Adipocyte (in vitro differentiated cells): ENCODE measurements at regions not wholly inside any gene's neighbourhood (a gene's known extent, or its start where the extent isn't known, plus 50 kb on each side); places are given as distances from the start of the nearest gene placed in this dataset.

ENCODE experiments used
- DNase-seq: peaks from one replicate; pipeline ENCODE4 v3.0.0-alpha.2; 2015; ENCODE audit warnings: low read depth
- H3K27me3 ChIP-seq: replicated peaks from 2 replicates; pipeline ENCODE4 v1.7.0; 2013; ENCODE audit warnings: mild to moderate bottlenecking, low read length, moderate library complexity; ENCODE audit not compliant: control insufficient read depth, insufficient read depth
- H3K36me3 ChIP-seq: 2 replicates; pipeline ENCODE4 v1.7.0; 2013; ENCODE audit warnings: low read length, mild to moderate bottlenecking, moderate library complexity; ENCODE audit not compliant: control insufficient read depth, insufficient read depth, severe bottlenecking
- H3K4me1 ChIP-seq: 2 replicates; pipeline ENCODE4 v1.7.0; 2013; ENCODE audit warnings: mild to moderate bottlenecking, low read length, moderate library complexity; ENCODE audit not compliant: control insufficient read depth, insufficient read depth
- H3K4me3 ChIP-seq: 2 replicates; pipeline ENCODE4 v1.7.0; 2013; ENCODE audit warnings: mild to moderate bottlenecking, low read length, moderate library complexity
- H3K9ac ChIP-seq: 2 replicates; pipeline ENCODE4 v1.7.0; 2013; ENCODE audit warnings: mild to moderate bottlenecking, low read length, moderate library complexity
- H3K9me3 ChIP-seq: 2 replicates; pipeline ENCODE4 v1.7.0; 2013; ENCODE audit warnings: mild to moderate bottlenecking, low read length, moderate library complexity; ENCODE audit not compliant: control insufficient read depth

GRCh38 chr4:160848489-160848888 is 1315.3 kb downstream of the FSTL5 start:
- Histone ChIP-seq H3K9ac (no peak overlapping the region), H3K4me3 (no peak overlapping the region), H3K4me1 (no peaks in the 10 kb centered on the region), H3K27me3 (no peaks in the 10 kb centered on the region), H3K9me3 (no peaks in the 10 kb centered on the region), H3K36me3 (no peaks in the 10 kb centered on the region)
- DNase-seq, result no peak

DNA sequence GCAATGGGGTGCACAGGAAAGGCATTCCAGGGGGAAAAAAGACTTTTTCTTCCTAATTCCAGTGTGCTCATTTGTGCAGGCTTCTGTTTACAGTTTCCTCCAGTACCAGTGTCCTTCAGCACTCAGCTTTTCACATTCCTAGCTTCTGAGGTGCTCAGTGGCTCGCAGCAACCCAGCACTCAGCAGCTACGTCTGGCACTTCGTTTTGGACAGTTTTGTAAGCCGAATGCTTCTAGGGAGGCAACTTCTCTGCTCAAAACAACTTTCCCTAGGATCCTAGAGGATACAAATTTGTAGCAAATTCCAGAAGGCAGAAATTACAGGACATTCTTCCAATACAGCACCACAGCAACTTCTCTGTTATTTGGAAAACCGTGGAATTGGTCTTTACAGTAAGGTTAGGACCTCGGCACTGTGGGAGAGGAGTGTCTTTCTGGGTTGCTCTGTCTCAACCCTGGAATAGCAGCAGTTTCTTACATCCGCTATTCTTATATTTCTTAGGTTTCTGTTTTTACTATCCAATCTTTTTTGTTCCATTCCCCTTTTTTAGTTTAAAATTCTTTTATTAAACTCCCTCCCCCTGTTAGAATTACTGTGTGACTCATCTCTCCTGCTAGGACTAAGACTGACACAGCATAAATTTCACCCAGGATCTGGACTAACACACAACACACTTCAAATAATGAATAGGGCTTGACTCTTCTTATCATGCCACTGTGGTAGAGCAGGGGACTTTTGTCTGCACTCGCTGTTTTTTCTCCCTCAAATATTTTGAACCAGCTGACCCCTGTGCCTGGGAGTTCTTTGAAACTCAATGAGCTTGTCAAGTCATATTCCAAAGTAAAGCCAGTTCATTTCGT is 1314.7 kb downstream of the FSTL5 start:
- Histone ChIP-seq H3K9me3 (no peaks in the 10 kb centered on the region), H3K9ac (no peak overlapping the region), H3K4me1 (no peaks in the 10 kb centered on the region), H3K36me3 (no peaks in the 10 kb centered on the region), H3K27me3 (no peaks in the 10 kb centered on the region), H3K4me3 (no peak overlapping the region)
- DNase-seq, result no peak

DNA sequence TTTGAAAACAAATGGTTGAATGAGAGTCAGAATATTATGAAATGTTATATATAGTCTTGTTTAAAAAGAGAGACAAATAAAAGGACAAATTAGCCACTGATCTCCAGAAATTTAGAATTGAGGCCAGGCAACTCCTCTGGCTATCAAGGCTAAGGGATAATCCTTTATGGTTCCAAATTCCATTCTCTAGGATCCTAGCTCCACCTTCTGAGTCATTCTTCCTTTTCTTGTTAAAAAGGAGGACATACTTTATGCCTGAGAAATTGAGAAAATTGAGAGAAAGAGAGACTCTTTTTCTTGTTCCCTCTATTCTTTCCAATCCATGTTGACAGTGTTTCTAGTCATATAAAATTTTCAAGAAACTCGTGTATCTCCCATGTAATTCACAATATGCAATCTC is 1299.5 kb downstream of the FSTL5 start:
- H3K9ac ChIP-seq, result no peak overlapping the region
- H3K36me3 ChIP-seq, result no peaks in the 10 kb centered on the region
- no peaks in the 10 kb centered on the region for H3K27me3 ChIP-seq
- DNase-seq, result no peak
- no peak overlapping the region for H3K4me3 ChIP-seq
- no peaks in the 10 kb centered on the region for H3K4me1 ChIP-seq
- H3K9me3 ChIP-seq, result peaks cover 4% of the 10 kb centered on the region

DNA sequence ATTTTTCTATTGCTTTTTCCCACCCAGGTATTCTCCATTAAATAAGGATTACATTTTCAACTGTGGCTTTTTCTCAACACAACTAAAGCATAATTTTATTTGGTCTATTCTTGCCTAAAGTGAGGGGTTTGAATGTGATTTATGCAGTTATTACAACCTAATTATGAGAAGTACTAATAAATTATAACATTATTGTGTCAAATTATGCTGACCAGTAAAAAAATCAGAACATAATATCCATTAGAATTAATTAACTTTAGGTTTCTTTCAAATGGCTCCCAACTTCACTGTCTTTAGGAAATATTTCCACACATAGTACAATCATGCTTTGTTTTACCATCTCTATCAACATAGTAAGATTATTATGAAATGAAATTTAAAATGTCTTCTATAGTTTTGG is 1293.9 kb downstream of the FSTL5 start:
- no peak overlapping the region for H3K4me3 ChIP-seq
- no peak for DNase-seq
- H3K9ac ChIP-seq, result no peak overlapping the region
- no peaks in the 10 kb centered on the region for H3K36me3 ChIP-seq
- no peaks in the 10 kb centered on the region for H3K4me1 ChIP-seq
- no peaks in the 10 kb centered on the region for H3K27me3 ChIP-seq
- H3K9me3 ChIP-seq, result peaks cover 4% of the 10 kb centered on the region

- Histone ChIP-seq H3K36me3 (no peaks in the 10 kb centered on the region), H3K4me3 (no peak overlapping the region), H3K4me1 (no peaks in the 10 kb centered on the region), H3K9ac (no peak overlapping the region), H3K9me3 (no peaks in the 10 kb centered on the region), H3K27me3 (no peaks in the 10 kb centered on the region)
- DNase-seq, result no peak
Measured at GRCh38 chr4:160872491-160872890, 1291.3 kb downstream of the FSTL5 start.

DNA sequence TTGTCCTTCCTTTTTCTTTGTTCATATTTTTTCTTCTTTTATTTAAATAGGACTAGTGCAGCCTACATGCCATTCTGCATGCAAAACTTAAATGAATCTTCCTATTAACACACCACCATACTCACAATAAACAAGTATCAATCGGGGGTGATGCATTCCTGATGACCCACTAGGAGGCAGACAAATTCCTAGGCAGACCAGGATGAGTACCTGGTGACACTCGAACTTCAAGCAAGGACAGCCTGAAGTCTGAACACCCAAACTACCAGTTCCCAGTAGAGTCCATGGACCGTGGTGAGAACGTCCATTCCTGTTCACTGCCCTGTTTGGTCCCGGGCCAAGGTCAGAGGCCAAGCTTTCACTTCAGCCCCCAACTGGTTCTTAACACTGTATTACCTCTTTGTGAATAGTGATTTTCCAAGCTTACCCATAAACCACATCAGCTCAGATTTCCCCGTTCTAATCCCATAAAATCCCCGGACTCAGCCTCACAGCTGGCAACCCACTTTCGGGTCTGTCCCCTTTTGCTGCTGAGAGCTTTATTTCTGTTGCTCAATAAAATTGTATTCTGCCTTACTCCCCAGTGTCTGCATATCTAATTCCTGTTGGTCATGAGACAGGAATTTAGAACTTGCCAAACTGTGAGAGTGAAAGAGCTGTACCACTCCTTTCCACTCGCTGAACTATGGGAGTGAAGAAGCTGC is 1286.6 kb downstream of the FSTL5 start:
- H3K27me3 ChIP-seq, result no peaks in the 10 kb centered on the region
- H3K9ac ChIP-seq, result no peak overlapping the region
- no peak for DNase-seq
- no peaks in the 10 kb centered on the region for H3K4me1 ChIP-seq
- H3K4me3 ChIP-seq, result no peak overlapping the region
- H3K36me3 ChIP-seq, result no peaks in the 10 kb centered on the region
- H3K9me3 ChIP-seq, result no peaks in the 10 kb centered on the region

GRCh38 chr4:160880180-160880579 is 1283.6 kb downstream of the FSTL5 start:
- Histone ChIP-seq H3K4me3 (no peak overlapping the region), H3K27me3 (no peaks in the 10 kb centered on the region), H3K4me1 (no peaks in the 10 kb centered on the region), H3K36me3 (no peaks in the 10 kb centered on the region), H3K9ac (no peak overlapping the region), H3K9me3 (no peaks in the 10 kb centered on the region)
- DNase-seq, result no peak

DNA sequence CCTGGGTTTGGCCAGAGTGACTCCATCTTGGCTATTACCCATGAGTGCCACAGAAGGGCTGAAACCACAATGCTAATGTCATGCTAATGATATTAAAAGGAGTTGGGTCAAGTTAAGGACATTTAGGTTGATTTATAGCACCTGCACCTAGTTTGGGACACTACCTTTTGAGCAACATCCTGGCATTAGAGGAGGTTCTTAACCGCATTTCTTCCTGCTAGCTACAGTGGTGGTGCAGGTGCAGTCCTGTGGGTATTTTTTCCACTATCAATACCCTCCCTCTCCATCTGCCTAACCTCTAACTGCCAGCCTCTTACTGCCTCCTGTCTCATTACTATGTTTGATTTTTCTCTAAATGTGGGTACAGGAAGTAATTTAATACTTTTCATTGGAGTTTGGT is 1276.1 kb downstream of the FSTL5 start:
- no peak overlapping the region for H3K4me3 ChIP-seq
- no peaks in the 10 kb centered on the region for H3K9me3 ChIP-seq
- H3K9ac ChIP-seq, result no peak overlapping the region
- H3K4me1 ChIP-seq, result no peaks in the 10 kb centered on the region
- no peak for DNase-seq
- H3K36me3 ChIP-seq, result no peaks in the 10 kb centered on the region
- H3K27me3 ChIP-seq, result no peaks in the 10 kb centered on the region

DNA sequence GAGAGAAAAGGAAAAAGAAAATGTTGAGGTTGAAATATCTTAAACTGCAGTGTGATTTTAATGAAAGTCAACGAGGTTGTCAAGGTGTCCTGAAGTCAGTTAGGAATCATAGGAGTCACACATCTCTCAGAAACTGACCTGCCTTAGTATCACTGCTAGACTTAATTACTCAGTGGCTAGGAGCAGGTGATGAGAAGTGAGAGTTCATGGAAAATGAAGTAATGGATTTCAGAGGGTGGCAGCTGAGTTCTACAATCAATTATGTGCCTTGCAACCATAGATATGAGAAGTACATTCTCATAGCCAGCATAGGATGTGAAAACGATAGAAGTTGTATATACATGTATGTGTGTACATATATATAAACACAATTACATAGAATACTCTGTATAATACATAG is 1269.7 kb downstream of the FSTL5 start:
- no peak for DNase-seq
- H3K4me3 ChIP-seq, result no peak overlapping the region
- H3K27me3 ChIP-seq, result no peaks in the 10 kb centered on the region
- no peak overlapping the region for H3K9ac ChIP-seq
- H3K9me3 ChIP-seq, result no peaks in the 10 kb centered on the region
- H3K36me3 ChIP-seq, result no peaks in the 10 kb centered on the region
- no peaks in the 10 kb centered on the region for H3K4me1 ChIP-seq

GRCh38 chr4:160894809-160895208 is 1269.0 kb downstream of the FSTL5 start:
- H3K9ac ChIP-seq, result no peak overlapping the region
- no peaks in the 10 kb centered on the region for H3K36me3 ChIP-seq
- H3K9me3 ChIP-seq, result no peaks in the 10 kb centered on the region
- DNase-seq, result no peak
- no peak overlapping the region for H3K4me3 ChIP-seq
- H3K27me3 ChIP-seq, result no peaks in the 10 kb centered on the region
- no peaks in the 10 kb centered on the region for H3K4me1 ChIP-seq

DNA sequence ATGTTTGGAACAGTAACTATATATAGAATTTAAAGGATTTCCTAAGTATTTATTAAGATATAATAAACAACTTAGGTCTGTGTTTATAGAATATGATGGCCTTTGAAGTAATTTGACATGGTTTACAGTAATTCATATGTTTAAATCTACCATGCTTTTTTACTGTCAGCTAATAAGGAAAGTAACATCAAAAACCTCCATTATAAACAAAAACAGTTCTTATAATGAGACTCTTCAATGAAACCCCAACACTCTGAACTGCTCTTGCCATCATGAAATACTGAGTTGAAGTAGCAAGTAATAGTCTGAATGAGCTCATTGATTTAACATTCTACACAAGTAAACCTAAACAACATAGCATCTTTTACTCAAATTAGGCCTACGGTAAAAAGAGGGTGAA is 1236.5 kb downstream of the FSTL5 start:
- no peak for DNase-seq
- no peaks in the 10 kb centered on the region for H3K27me3 ChIP-seq
- H3K4me1 ChIP-seq, result no peaks in the 10 kb centered on the region
- no peaks in the 10 kb centered on the region for H3K36me3 ChIP-seq
- H3K9me3 ChIP-seq, result peaks cover 2% of the 10 kb centered on the region
- no peak overlapping the region for H3K9ac ChIP-seq
- no peak overlapping the region for H3K4me3 ChIP-seq
